AG09319 (cell line): ENCODE measurements at regions not wholly inside any gene's neighbourhood (a gene's known extent, or its start where the extent isn't known, plus 50 kb on each side); places are given as distances from the start of the nearest gene placed in this dataset.

Experiments used
- DNase-seq: peaks from one replicate; pipeline ENCODE4 v3.0.0-alpha.2; 2010; ENCODE audit warnings: low read depth; ENCODE audit errors: extremely low read depth
- CTCF ChIP-seq: IDR thresholded peaks from 2 replicates; pipeline ENCODE4 v1.5.1; 2011; ENCODE audit warnings: low read depth, mild to moderate bottlenecking, inconsistent platforms, low read length, moderate library complexity

- DNase-seq: no peak
- no peak for TF ChIP-seq CTCF
Measured at GRCh38 chr12:39048395-39048794, 143.0 kb upstream of the CPNE8 start.

GRCh38 chr12:39047539-39048262, 142.3 kb upstream of the CPNE8 start:
- TF ChIP-seq CTCF: no peak
- DNase-seq: no peak

- TF ChIP-seq CTCF: no peak
- no peak for DNase-seq
Measured at GRCh38 chr12:39044754-39045153, 139.4 kb upstream of the CPNE8 start.

GRCh38 chr12:39043424-39043822, 138.0 kb upstream of the CPNE8 start:
- TF ChIP-seq CTCF: no peak
- DNase-seq: no peak

- TF ChIP-seq CTCF: no peak
- no peak for DNase-seq
Measured at GRCh38 chr12:39040275-39040674, 134.9 kb upstream of the CPNE8 start.

GRCh38 chr12:39037115-39037514, 131.7 kb upstream of the CPNE8 start:
- DNase-seq: no peak
- no peak for TF ChIP-seq CTCF

- no peak for TF ChIP-seq CTCF
- DNase-seq: no peak
Measured at GRCh38 chr12:39036105-39036504, 130.7 kb upstream of the CPNE8 start.
